ENCODE measurements at regions not wholly inside any gene's neighbourhood (a gene's known extent, or its start where the extent isn't known, plus 50 kb on each side); places are given as distances from the start of the nearest gene placed in this dataset.

DNA sequence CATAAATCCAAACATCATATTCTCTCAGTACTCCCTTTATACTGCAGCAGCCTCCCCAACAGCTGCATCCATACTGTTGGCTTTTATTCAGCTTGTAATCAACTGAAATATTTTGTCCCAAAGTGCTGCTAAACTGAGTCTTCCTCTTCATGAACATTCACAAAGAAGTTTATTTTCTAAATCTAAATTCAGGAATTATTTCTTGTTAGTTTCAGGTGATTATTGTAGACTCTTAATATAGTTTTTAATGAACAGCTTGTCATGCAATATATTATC lies 269.3 kb upstream of the UBE2E2 start:
- TF ChIP-seq POLR2AphosphoS5 (IDR thresholded peaks at IDR 0.05; ENCODE audit: insufficient read depth, low read depth, low read length) (no peak), EZH2 (IDR thresholded peaks at IDR 0.05; ENCODE audit: borderline replicate concordance, low read depth, low read length, severe bottlenecking) (no peak), JUN (IDR thresholded peaks at IDR 0.05; ENCODE audit: borderline replicate concordance, insufficient read depth, insufficient read length, low read depth) (no peak)
- TF ChIP-seq, protein P1, sequence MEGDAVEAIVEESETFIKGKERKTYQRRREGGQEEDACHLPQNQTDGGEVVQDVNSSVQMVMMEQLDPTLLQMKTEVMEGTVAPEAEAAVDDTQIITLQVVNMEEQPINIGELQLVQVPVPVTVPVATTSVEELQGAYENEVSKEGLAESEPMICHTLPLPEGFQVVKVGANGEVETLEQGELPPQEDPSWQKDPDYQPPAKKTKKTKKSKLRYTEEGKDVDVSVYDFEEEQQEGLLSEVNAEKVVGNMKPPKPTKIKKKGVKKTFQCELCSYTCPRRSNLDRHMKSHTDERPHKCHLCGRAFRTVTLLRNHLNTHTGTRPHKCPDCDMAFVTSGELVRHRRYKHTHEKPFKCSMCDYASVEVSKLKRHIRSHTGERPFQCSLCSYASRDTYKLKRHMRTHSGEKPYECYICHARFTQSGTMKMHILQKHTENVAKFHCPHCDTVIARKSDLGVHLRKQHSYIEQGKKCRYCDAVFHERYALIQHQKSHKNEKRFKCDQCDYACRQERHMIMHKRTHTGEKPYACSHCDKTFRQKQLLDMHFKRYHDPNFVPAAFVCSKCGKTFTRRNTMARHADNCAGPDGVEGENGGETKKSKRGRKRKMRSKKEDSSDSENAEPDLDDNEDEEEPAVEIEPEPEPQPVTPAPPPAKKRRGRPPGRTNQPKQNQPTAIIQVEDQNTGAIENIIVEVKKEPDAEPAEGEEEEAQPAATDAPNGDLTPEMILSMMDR (IDR thresholded peaks at IDR 0.05; ENCODE audit: extremely low read depth in 1 of 2, insufficient read depth in 1 of 2, low read depth in 1 of 2, low read length in 2 of 2): no peak

All from endothelial cell of umbilical vein (primary cell).